Ovary (tissue), 3 donors: ENCODE measurements at regions not wholly inside any gene's neighbourhood (a gene's known extent, or its start where the extent isn't known, plus 50 kb on each side); places are given as distances from the start of the nearest gene placed in this dataset.

Experiments used
- CTCF ChIP-seq, 3 donors: fragments of 450-650 bp in 2 of 3; fragments of 200-600 bp in 1 of 3; IDR thresholded peaks; one replicate each; pipeline versions ENCODE4 v1.5.1 to v1.8.0; 2016 to 2022; ENCODE audit warnings: antibody characterized with exemption in 3 of 3, mild to moderate bottlenecking in 1 of 3
- EP300 ChIP-seq: sonication (generic); formaldehyde crosslinking; IDR thresholded peaks from one replicate; pipeline ENCODE4 v1.6.1; 2017; ENCODE audit warnings: antibody characterized with exemption
- POLR2A ChIP-seq: fragments of 450-650 bp; IDR thresholded peaks from one replicate; pipeline ENCODE4 v1.6.1; 2017; ENCODE audit warnings: antibody characterized with exemption, mild to moderate bottlenecking, moderate library complexity
- donor health status: DM: no; HTN: no; CAD: no.

- no peak for TF ChIP-seq POLR2A
- TF ChIP-seq CTCF (IDR thresholded peaks at IDR 0.05), result no peak
- TF ChIP-seq EP300, result no peak
These were observed 68.4 kb upstream of the RTN4 start for GRCh38 chr2:55118643-55119083.
